ENCODE measurements at regions not wholly inside any gene's neighbourhood (a gene's known extent, or its start where the extent isn't known, plus 50 kb on each side); places are given as distances from the start of the nearest gene placed in this dataset.

GRCh38 chr2:163253621-163254285 is 415.2 kb upstream of the KCNH7 start:
- TF ChIP-seq CTCF (IDR thresholded peaks at IDR 0.05) (no peak), POLR2A (IDR thresholded peaks at IDR 0.05) (no peak)

Measured in esophagus squamous epithelium (tissue), 4 donors.